HG03354 (cell line): ENCODE measurements at regions not wholly inside any gene's neighbourhood (a gene's known extent, or its start where the extent isn't known, plus 50 kb on each side); places are given as distances from the start of the nearest gene placed in this dataset.

ENCODE experiments used
- ATAC-seq: cut with Tn5 transposase; IDR thresholded peaks from one replicate; pipeline ENCODE4 v1.9.1; 2021; ENCODE audit warnings: mild to moderate bottlenecking; ENCODE audit not compliant: unreplicated experiment, poor library complexity, severe bottlenecking

GRCh38 chr12:74971201-74971600 is 238.4 kb downstream of the KCNC2 start:
- ATAC-seq = no peak

GRCh38 chr12:74977832-74978481 is 231.7 kb downstream of the KCNC2 start:
- no peak for ATAC-seq

- ATAC-seq = no peak
These were observed 229.1 kb downstream of the KCNC2 start for GRCh38 chr12:74980510-74980909.

GRCh38 chr12:74981541-74981940 is 228.1 kb downstream of the KCNC2 start:
- ATAC-seq = no peak

- ATAC-seq = no peak
These were observed 225.7 kb downstream of the KCNC2 start for GRCh38 chr12:74983917-74984316.

GRCh38 chr12:74984631-74985030 is 225.0 kb downstream of the KCNC2 start:
- ATAC-seq = no peak

GRCh38 chr12:74985293-74985985 is 224.2 kb downstream of the KCNC2 start:
- ATAC-seq = no peak

- no peak for ATAC-seq
These were observed 223.7 kb downstream of the KCNC2 start for GRCh38 chr12:74985986-74986319.

GRCh38 chr12:74988156-74988555 is 221.5 kb downstream of the KCNC2 start:
- ATAC-seq = no peak
